ENCODE measurements at regions not wholly inside any gene's neighbourhood (a gene's known extent, or its start where the extent isn't known, plus 50 kb on each side); places are given as distances from the start of the nearest gene placed in this dataset.

DNA sequence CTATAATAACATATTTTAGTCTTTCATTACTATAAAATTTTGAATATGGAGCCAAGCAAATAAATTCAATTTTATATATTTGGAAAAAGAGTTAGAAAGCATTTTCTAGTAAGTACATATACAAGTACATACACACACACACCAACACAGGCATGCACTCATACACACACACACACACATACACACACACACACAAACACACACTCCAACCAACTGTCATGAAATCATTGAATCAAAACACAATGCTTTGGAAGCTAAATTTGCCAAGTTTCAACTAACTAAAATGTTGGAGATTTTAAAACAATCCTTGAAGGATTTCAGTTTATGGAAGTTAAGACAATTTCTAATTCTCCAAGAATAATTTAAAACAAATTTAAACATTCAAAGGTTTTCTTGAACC is 283.2 kb downstream of the TAF11L14 start:
- Histone ChIP-seq H3K9me3 (ENCODE audit: control insufficient read depth, insufficient read depth, low read depth, low read length) (no peaks in the 10 kb centered on the region), H3K4me1 (ENCODE audit: control insufficient read depth, insufficient read depth, low read length) (no peaks in the 10 kb centered on the region), H3K27ac (ENCODE audit: extremely low read depth, low read depth, low read length) (no peak overlapping the region), H3K36me3 (ENCODE audit: control insufficient read depth in 2 of 2, insufficient read depth in 1 of 2, low read length in 2 of 2) (no peaks in the 10 kb centered on the region), H3K4me3 (ENCODE audit: low read depth, low read length) (no peak overlapping the region)
- ChIA-PET POLR2A (no interaction called here), CTCF (no interaction called here)
- TF ChIP-seq ZNF792 (tag by site-specific recombination; IDR thresholded peaks at IDR 0.05) (no peak), ZSCAN4 (tag by site-specific recombination; IDR thresholded peaks at IDR 0.05) (peak; percentile 60), ZNF571 (tag by site-specific recombination; IDR thresholded peaks at IDR 0.05) (no peak)

DNA sequence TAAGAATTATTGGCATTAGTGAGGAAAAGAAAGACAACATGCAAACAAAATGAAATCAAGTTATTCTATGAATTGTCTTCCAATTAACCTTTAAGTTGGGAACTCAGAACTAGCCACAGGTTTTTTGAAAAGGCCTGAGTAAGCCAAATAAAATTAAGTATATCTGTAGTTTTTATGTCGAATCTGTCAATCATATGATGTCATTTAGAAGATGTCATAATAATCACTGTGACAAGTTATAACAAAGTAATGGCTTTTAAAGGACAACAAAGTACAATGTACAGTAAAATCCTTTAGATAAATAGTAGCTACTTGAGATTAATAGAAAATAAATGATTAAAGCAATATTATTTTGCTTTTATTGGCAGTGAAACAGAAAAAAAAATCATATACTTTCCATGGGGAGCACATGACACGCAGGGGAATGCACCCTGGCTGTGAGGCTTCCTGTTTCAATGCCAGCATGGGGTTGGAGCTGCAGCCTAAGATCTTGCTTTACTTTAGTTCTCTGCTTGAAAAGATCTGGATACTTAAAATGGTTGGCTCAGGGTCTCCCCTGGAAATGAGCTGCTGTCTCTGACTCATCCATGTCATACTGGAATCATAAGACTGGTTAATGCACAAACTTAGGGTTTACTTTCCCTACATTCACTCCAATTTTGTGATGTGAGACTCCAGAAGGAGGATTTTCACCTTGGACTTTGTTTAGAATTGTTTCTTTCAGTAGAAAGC is 284.3 kb downstream of the TAF11L14 start:
- Histone ChIP-seq H3K36me3 (ENCODE audit: control insufficient read depth in 2 of 2, insufficient read depth in 1 of 2, low read length in 2 of 2) (no peaks in the 10 kb centered on the region), H3K27ac (ENCODE audit: extremely low read depth, low read depth, low read length) (no peak overlapping the region), H3K9me3 (ENCODE audit: control insufficient read depth, insufficient read depth, low read depth, low read length) (no peaks in the 10 kb centered on the region), H3K4me3 (ENCODE audit: low read depth, low read length) (no peak overlapping the region), H3K4me1 (ENCODE audit: control insufficient read depth, insufficient read depth, low read length) (no peaks in the 10 kb centered on the region)
- ChIA-PET CTCF (no interaction called here), POLR2A (no interaction called here)
- TF ChIP-seq ZFP3 (tag by site-specific recombination; IDR thresholded peaks at IDR 0.05; ENCODE audit: low read depth) (no peak), ZNF585B (tag by site-specific recombination; IDR thresholded peaks at IDR 0.05) (no peak), ATF2 (tag by site-specific recombination; IDR thresholded peaks at IDR 0.05; ENCODE audit: low read depth) (peak; percentile 58; the same call in 1 of the 2 replicates), ZNF560 (tag by site-specific recombination; IDR thresholded peaks at IDR 0.05; ENCODE audit: borderline replicate concordance) (no peak), ZBTB20 (tag by site-specific recombination; IDR thresholded peaks at IDR 0.05) (no peak), ZNF37A (tag by site-specific recombination; IDR thresholded peaks at IDR 0.05) (no peak), PBX3 (CRISPR knock-in tag; IDR thresholded peaks at IDR 0.05) (no peak)

GRCh38 chr5:17925276-17925675 is 291.0 kb downstream of the TAF11L14 start:
- Histone ChIP-seq H3K4me3 (ENCODE audit: low read depth, low read length) (no peak overlapping the region), H3K36me3 (ENCODE audit: control insufficient read depth in 2 of 2, insufficient read depth in 1 of 2, low read length in 2 of 2) (no peaks in the 10 kb centered on the region), H3K9me3 (ENCODE audit: control insufficient read depth, insufficient read depth, low read depth, low read length) (no peaks in the 10 kb centered on the region), H3K27ac (ENCODE audit: extremely low read depth, low read depth, low read length) (no peak overlapping the region), H3K4me1 (ENCODE audit: control insufficient read depth, insufficient read depth, low read length) (no peaks in the 10 kb centered on the region)
- no peak for TF ChIP-seq TRIM28 (IDR thresholded peaks at IDR 0.05; ENCODE audit: borderline replicate concordance, low read length)
- TF ChIP-seq, protein P1, sequence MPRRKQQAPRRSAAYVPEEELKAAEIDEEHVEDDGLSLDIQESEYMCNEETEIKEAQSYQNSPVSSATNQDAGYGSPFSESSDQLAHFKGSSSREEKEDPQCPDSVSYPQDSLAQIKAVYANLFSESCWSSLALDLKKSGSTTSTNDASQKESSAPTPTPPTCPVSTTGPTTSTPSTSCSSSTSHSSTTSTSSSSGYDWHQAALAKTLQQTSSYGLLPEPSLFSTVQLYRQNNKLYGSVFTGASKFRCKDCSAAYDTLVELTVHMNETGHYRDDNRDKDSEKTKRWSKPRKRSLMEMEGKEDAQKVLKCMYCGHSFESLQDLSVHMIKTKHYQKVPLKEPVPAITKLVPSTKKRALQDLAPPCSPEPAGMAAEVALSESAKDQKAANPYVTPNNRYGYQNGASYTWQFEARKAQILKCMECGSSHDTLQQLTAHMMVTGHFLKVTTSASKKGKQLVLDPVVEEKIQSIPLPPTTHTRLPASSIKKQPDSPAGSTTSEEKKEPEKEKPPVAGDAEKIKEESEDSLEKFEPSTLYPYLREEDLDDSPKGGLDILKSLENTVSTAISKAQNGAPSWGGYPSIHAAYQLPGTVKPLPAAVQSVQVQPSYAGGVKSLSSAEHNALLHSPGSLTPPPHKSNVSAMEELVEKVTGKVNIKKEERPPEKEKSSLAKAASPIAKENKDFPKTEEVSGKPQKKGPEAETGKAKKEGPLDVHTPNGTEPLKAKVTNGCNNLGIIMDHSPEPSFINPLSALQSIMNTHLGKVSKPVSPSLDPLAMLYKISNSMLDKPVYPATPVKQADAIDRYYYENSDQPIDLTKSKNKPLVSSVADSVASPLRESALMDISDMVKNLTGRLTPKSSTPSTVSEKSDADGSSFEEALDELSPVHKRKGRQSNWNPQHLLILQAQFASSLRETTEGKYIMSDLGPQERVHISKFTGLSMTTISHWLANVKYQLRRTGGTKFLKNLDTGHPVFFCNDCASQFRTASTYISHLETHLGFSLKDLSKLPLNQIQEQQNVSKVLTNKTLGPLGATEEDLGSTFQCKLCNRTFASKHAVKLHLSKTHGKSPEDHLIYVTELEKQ (tag by site-specific recombination; IDR thresholded peaks at IDR 0.05; ENCODE audit: borderline replicate concordance) = no peak
- TF ChIP-seq ZNF354C (tag by site-specific recombination; IDR thresholded peaks at IDR 0.05; ENCODE audit: borderline replicate concordance, low read depth) = no peak
- no peak for TF ChIP-seq ZNF223 (tag by site-specific recombination; IDR thresholded peaks at IDR 0.05)
- no peak for TF ChIP-seq ZNF488 (tag by site-specific recombination; IDR thresholded peaks at IDR 0.05)
- no peak for TF ChIP-seq ZNF629 (tag by site-specific recombination; IDR thresholded peaks at IDR 0.05)
- TF ChIP-seq ZSCAN30 (tag by site-specific recombination; IDR thresholded peaks at IDR 0.05) = no peak
- no peak for TF ChIP-seq ZNF114 (tag by site-specific recombination; IDR thresholded peaks at IDR 0.05)
- no peak for TF ChIP-seq ZNF155 (tag by site-specific recombination; IDR thresholded peaks at IDR 0.05)
- TF ChIP-seq KLF7 (tag by site-specific recombination; IDR thresholded peaks at IDR 0.05; ENCODE audit: borderline replicate concordance) = no peak
- ChIA-PET CTCF (no interaction called here), POLR2A (no interaction called here)

Measured in HEK293 (cell line).